A673 (cell line): ENCODE measurements at regions not wholly inside any gene's neighbourhood (a gene's known extent, or its start where the extent isn't known, plus 50 kb on each side); places are given as distances from the start of the nearest gene placed in this dataset.

Source experiments
- BruUV-seq: library from RNA; stranded (reverse); fragments of 400-500 nt; replicated peaks from 2 replicates; lab custom pipeline; 2021; lab: Mats Ljungman, UMichigan
- CTCF ChIA-PET: fragments of 300-600 bp; sonication (Branson Sonifier 250); formaldehyde crosslinking; loops from one replicate; lab custom pipeline; 2022; ENCODE audit warnings: antibody characterized with exemption; lab: Charles Lee
- POLR2A ChIA-PET: fragments of 300-600 bp; sonication (Branson Sonifier 250); formaldehyde crosslinking; loops from one replicate; lab custom pipeline; 2022; ENCODE audit warnings: antibody characterized with exemption; ENCODE audit not compliant: low non-redundant PET; lab: Charles Lee
- DNase-seq: peaks from one replicate; pipeline ENCODE4 v3.0.0-alpha.2; 2015; ENCODE audit warnings: low spot score
- H3K27ac ChIP-seq: fragments of 200-600 bp; sonication (generic); 2 replicates; pipeline ENCODE4 v1.5.1; 2016; ENCODE audit warnings: mixed run types, low read depth, mild to moderate bottlenecking, mixed read lengths, antibody characterized with exemption, low read length; ENCODE audit not compliant: poor library complexity, severe bottlenecking
- H3K27me3 ChIP-seq: fragments of 200-600 bp; sonication (generic); replicated peaks from 2 replicates; pipeline ENCODE4 v1.6.1; 2017; ENCODE audit warnings: mixed run types, low read depth, mild to moderate bottlenecking, mixed read lengths, antibody characterized with exemption, low read length; ENCODE audit not compliant: insufficient read depth, poor library complexity
- H3K36me3 ChIP-seq: fragments of 200-600 bp; sonication (generic); 2 replicates; pipeline ENCODE4 v1.6.1; 2016; ENCODE audit warnings: mixed run types, mild to moderate bottlenecking, mixed read lengths, antibody characterized with exemption, low read length; ENCODE audit not compliant: insufficient read depth, poor library complexity, severe bottlenecking
- H3K4me1 ChIP-seq: fragments of 200-600 bp; sonication (generic); 2 replicates; pipeline ENCODE4 v1.6.1; 2017; ENCODE audit warnings: mixed run types, mild to moderate bottlenecking, mixed read lengths, antibody characterized with exemption, low read length; ENCODE audit not compliant: insufficient read depth, poor library complexity, severe bottlenecking
- H3K4me3 ChIP-seq: fragments of 200-600 bp; sonication (generic); 2 replicates; pipeline ENCODE4 v1.5.1; 2016; ENCODE audit warnings: low read depth, mixed run types, mild to moderate bottlenecking, mixed read lengths, low read length; ENCODE audit not compliant: poor library complexity, severe bottlenecking
- H3K9me3 ChIP-seq: fragments of 200-600 bp; sonication (generic); 2 replicates; pipeline ENCODE4 v1.6.1; 2016; ENCODE audit warnings: mixed run types, low read depth, mild to moderate bottlenecking, mixed read lengths, antibody characterized with exemption, low read length; ENCODE audit not compliant: poor library complexity, severe bottlenecking
- CTCF ChIP-seq: fragments of 300-800, 200-600 bp; sonication (generic); conservative IDR thresholded peaks from 2 replicates; pipeline ENCODE4 v1.5.1; 2017; ENCODE audit warnings: low read depth, mild to moderate bottlenecking, antibody characterized with exemption, low read length, moderate library complexity, mixed read lengths
- EZH2 ChIP-seq: fragments of 200-600 bp; sonication (generic); IDR thresholded peaks from 2 replicates; pipeline ENCODE4 v1.6.1; 2017; ENCODE audit warnings: borderline replicate concordance, low read depth, mild to moderate bottlenecking, mixed read lengths, antibody characterized with exemption, low read length; ENCODE audit not compliant: poor library complexity, severe bottlenecking
- intact Hi-C: fragments of 100-400 bp; cut with micrococcal nuclease; formaldehyde crosslinking; loops from one replicate; pipeline ENCODE4 v1.10.0; 2022; ENCODE audit not compliant: unreplicated experiment

DNA sequence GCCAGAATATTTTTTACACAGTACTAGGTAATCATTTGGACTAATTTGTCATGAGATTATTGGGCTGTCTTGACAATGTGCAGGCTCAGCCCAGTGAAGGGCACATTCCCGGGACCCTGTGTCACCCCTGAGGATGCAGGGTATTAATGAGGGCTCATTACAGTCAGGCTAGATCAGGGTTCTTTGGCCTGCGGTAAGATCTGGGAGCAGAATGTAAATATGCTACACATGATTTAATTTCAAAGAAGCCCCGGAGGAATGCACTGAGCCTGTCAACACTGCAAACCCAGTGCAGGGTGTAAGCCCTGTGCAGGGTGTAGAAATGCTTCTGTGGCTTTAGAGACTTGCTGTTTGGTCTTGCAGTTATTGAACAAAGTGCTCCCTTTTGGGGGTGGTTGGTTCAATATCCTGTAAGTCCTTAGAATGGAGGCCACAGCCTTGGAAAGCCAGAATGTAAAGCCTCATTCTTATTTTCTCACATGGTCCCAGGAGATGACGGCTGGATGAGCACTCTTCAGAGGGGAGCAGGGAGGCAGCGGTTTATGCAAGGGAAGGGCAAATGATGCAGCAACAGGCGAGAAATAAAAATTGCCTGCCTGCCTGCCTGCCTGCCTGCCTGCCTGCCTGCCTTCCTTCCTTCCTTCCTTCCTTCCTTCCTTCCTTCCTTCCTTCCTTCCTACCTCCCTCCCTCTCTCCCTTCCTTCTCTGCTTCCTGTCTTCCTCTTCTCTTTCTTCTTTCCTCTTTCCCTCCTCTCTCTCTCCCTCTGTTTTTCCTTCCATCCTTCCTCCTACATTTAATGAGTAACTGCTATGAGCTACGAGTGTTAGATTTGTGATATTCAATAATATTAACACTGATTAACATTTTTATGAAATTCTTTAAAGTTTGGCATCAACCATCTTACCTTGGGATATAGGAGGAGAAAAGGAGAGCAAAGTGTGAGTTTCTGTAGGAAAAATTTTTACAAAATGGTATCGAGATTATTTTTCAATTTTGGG, 148.8 kb downstream of the VAPA start:
- TSS peak; percentile 37 for BruUV-seq
- TF ChIP-seq CTCF (no peak), EZH2 (no peak)
- Histone ChIP-seq H3K4me1 (peaks cover 53% of the 10 kb centered on the region), H3K27me3 (no peaks in the 10 kb centered on the region), H3K4me3 (no peak overlapping the region), H3K27ac (peak overlapping the region; percentile 88), H3K9me3 (peaks cover 7% of the 10 kb centered on the region), H3K36me3 (no peaks in the 10 kb centered on the region)
- peak; percentile 93 for DNase-seq
- ChIA-PET POLR2A (interaction anchor here (0.7 kb wide), 1 partner anchor 400 kb away, joined by 28 read pairs; no protein-coding TSS in a partner anchor), CTCF (no interaction called here)
- intact Hi-C loops, result loop anchor here (1.0 to 2.0 kb wide), 4 partner anchors 92 to 458 kb away; no protein-coding TSS in a partner anchor

DNA sequence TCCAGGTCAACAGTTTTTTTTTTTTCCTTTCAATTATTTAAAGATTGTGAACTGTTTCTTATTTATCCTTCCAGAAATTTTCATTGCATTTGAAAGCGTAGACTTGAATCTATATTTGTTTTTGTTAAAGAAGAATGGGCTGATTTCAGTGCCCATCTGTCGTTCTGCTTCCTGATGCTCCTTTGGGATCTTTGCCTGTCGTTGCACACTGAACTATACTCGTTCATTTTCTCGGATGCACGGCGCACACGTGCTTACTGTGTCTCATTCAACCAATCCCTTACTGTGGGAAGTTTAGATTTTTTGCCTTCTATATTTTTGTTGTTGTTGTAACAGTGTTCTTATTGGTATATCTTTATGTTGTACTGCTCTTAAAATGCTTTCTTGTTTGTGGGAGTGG, 149.7 kb downstream of the VAPA start:
- CTCF ChIA-PET, result no interaction called here

GRCh38 chr18:10064267-10064666, 150.5 kb downstream of the VAPA start:
- TF ChIP-seq EZH2 (no peak), CTCF (no peak)
- H3K36me3 ChIP-seq, result no peaks in the 10 kb centered on the region
- H3K27ac ChIP-seq, result peak overlapping the region; percentile 88
- peaks cover 7% of the 10 kb centered on the region for H3K9me3 ChIP-seq
- H3K4me3 ChIP-seq, result no peak overlapping the region
- peaks cover 37% of the 10 kb centered on the region for H3K4me1 ChIP-seq
- BruUV-seq, result no TSS peak
- H3K27me3 ChIP-seq, result no peaks in the 10 kb centered on the region
- ChIA-PET CTCF (no interaction called here), POLR2A (no interaction called here)
- intact Hi-C loops, result no loop called here
- DNase-seq, result no peak

More for the DNA sequence above, 149.7 kb downstream of the VAPA start:
- intact Hi-C loops, result loop anchor here (1.0 to 2.0 kb wide), 4 partner anchors 93 to 457 kb away; no protein-coding TSS in a partner anchor
- POLR2A ChIA-PET, result no interaction called here
- H3K4me1 ChIP-seq, result peaks cover 44% of the 10 kb centered on the region
- peaks cover 7% of the 10 kb centered on the region for H3K9me3 ChIP-seq
- H3K36me3 ChIP-seq, result no peaks in the 10 kb centered on the region
- H3K4me3 ChIP-seq, result no peak overlapping the region
- H3K27me3 ChIP-seq, result no peaks in the 10 kb centered on the region
- BruUV-seq, result TSS peak; percentile 1
- peak; percentile 35 for DNase-seq
- H3K27ac ChIP-seq, result peak overlapping the region; percentile 88
- TF ChIP-seq EZH2 (no peak), CTCF (no peak)
